H9 (cell line): ENCODE measurements at regions not wholly inside any gene's neighbourhood (a gene's known extent, or its start where the extent isn't known, plus 50 kb on each side); places are given as distances from the start of the nearest gene placed in this dataset.

Experiments
- DNase-seq: peaks from one replicate; pipeline ENCODE4 v3.0.0-alpha.2; 2017
- H2AFZ ChIP-seq: one replicate; pipeline ENCODE4 v1.6.1; 2013; ENCODE audit warnings: mild to moderate bottlenecking, low read length, control low read depth, moderate library complexity
- H2AK5ac ChIP-seq: 2 replicates; pipeline ENCODE4 v1.6.1; 2013; ENCODE audit warnings: low read length, control low read depth, mixed read lengths; ENCODE audit not compliant: insufficient read length
- H2BK120ac ChIP-seq: one replicate; pipeline ENCODE4 v1.6.1; 2013; ENCODE audit warnings: low read depth, mild to moderate bottlenecking, low read length, control low read depth, inconsistent platforms; ENCODE audit not compliant: poor library complexity, severe bottlenecking
- H2BK12ac ChIP-seq: 2 replicates; pipeline ENCODE4 v1.6.1; 2013; ENCODE audit warnings: low read length, control low read depth, mixed read lengths, low read depth; ENCODE audit not compliant: insufficient read length
- H2BK15ac ChIP-seq: 2 replicates; pipeline ENCODE4 v1.6.1; 2013; ENCODE audit warnings: low read depth, low read length, control low read depth
- H2BK20ac ChIP-seq: one replicate; pipeline ENCODE4 v1.6.1; 2013; ENCODE audit warnings: low read depth, mild to moderate bottlenecking, low read length, control low read depth, inconsistent platforms; ENCODE audit not compliant: poor library complexity, severe bottlenecking
- H2BK5ac ChIP-seq: 2 replicates; pipeline ENCODE4 v1.6.1; 2013; ENCODE audit warnings: low read length, control low read depth, mixed read lengths; ENCODE audit not compliant: insufficient read length
- H3K14ac ChIP-seq: 2 replicates; pipeline ENCODE4 v1.6.1; 2013; ENCODE audit warnings: low read length, control low read depth; ENCODE audit not compliant: insufficient read depth
- H3K18ac ChIP-seq: 2 replicates; pipeline ENCODE4 v1.6.1; 2013; ENCODE audit warnings: low read depth, mild to moderate bottlenecking, mixed read lengths, low read length, control low read depth; ENCODE audit not compliant: insufficient read length
- H3K23ac ChIP-seq: 2 replicates; pipeline ENCODE4 v1.6.1; 2013; ENCODE audit warnings: low read length, control low read depth, mixed read lengths, low read depth; ENCODE audit not compliant: insufficient read length
- H3K23me2 ChIP-seq: 2 replicates; pipeline ENCODE4 v1.6.1; 2013; ENCODE audit warnings: low read depth, mild to moderate bottlenecking, mixed read lengths, low read length, control low read depth; ENCODE audit not compliant: insufficient read length, poor library complexity, severe bottlenecking
- H3K27ac ChIP-seq: 2 replicates; pipeline ENCODE4 v1.5.1; 2013; ENCODE audit warnings: low read length, control low read depth, mixed read lengths, low read depth; ENCODE audit not compliant: insufficient read length
- H3K27me3 ChIP-seq: 2 replicates; pipeline ENCODE4 v1.6.1; 2013; ENCODE audit warnings: low read length, control low read depth, inconsistent platforms; ENCODE audit not compliant: insufficient read depth
- H3K4ac ChIP-seq: 2 replicates; pipeline ENCODE4 v1.6.1; 2013; ENCODE audit warnings: low read depth, mild to moderate bottlenecking, control low read depth, inconsistent platforms, low read length, moderate library complexity
- H3K4me1 ChIP-seq: 2 replicates; pipeline ENCODE4 v1.6.1; 2013; ENCODE audit warnings: low read length, control low read depth, inconsistent platforms; ENCODE audit not compliant: insufficient read depth
- H3K4me2 ChIP-seq: 2 replicates; pipeline ENCODE4 v1.6.1; 2013; ENCODE audit warnings: low read length, control low read depth, mixed read lengths; ENCODE audit not compliant: insufficient read length, insufficient read depth
- H3K56ac ChIP-seq: 2 replicates; pipeline ENCODE4 v1.6.1; 2013; ENCODE audit warnings: low read depth, mild to moderate bottlenecking, mixed read lengths, low read length, control low read depth; ENCODE audit not compliant: insufficient read length
- H3K79me1 ChIP-seq: 2 replicates; pipeline ENCODE4 v1.6.1; 2013; ENCODE audit warnings: low read depth, mild to moderate bottlenecking, moderate library complexity, low read length, control low read depth, inconsistent platforms; ENCODE audit not compliant: insufficient read depth, poor library complexity, severe bottlenecking
- H3K79me2 ChIP-seq: 2 replicates; pipeline ENCODE4 v1.6.1; 2013; ENCODE audit warnings: low read length, control low read depth, inconsistent platforms; ENCODE audit not compliant: insufficient read depth
- H3K9ac ChIP-seq: 2 replicates; pipeline ENCODE4 v1.6.1; 2013; ENCODE audit warnings: low read length, control low read depth, mixed read lengths; ENCODE audit not compliant: insufficient read length; ENCODE audit errors: extremely low read depth
- H3K9me3 ChIP-seq: one replicate; pipeline ENCODE4 v1.6.1; 2013; ENCODE audit warnings: low read depth, low read length, inconsistent platforms; ENCODE audit not compliant: control insufficient read depth
- H3T11ph ChIP-seq: one replicate; pipeline ENCODE4 v1.6.1; 2013; ENCODE audit warnings: mild to moderate bottlenecking, low read length, control low read depth, inconsistent platforms
- H4K20me1 ChIP-seq: one replicate; pipeline ENCODE4 v1.6.1; 2013; ENCODE audit not compliant: control insufficient read depth, insufficient read length, insufficient read depth
- H4K5ac ChIP-seq: 2 replicates; pipeline ENCODE4 v1.6.1; 2013; ENCODE audit warnings: low read depth, mild to moderate bottlenecking, mixed read lengths, low read length, control low read depth; ENCODE audit not compliant: insufficient read length
- H4K8ac ChIP-seq: replicated peaks from 2 replicates; pipeline ENCODE4 v1.6.1; 2013; ENCODE audit warnings: low read length, control low read depth, mixed read lengths, low read depth; ENCODE audit not compliant: insufficient read length
- H4K91ac ChIP-seq: 2 replicates; pipeline ENCODE4 v1.6.1; 2013; ENCODE audit warnings: low read depth, mild to moderate bottlenecking, moderate library complexity, mixed read lengths, low read length, control low read depth; ENCODE audit not compliant: insufficient read length
- H3K27ac Mint-ChIP-seq, 3 experiments: 2 replicates in 2 of 3; 3 replicates in 1 of 3; pipeline ENCODE4 v1.8.0; 2020 to 2021; ENCODE audit warnings: mixed read lengths in 3 of 3, mild to moderate bottlenecking in 1 of 3, moderate library complexity in 1 of 3
- H3K27me3 Mint-ChIP-seq: 2 replicates; pipeline ENCODE4 v1.8.0; 2021; ENCODE audit warnings: low read depth, mild to moderate bottlenecking, moderate library complexity, mixed read lengths
- H3K36me3 Mint-ChIP-seq, 3 experiments: 2 replicates in 2 of 3; 3 replicates in 1 of 3; pipeline ENCODE4 v1.8.0; 2020 to 2021; ENCODE audit warnings: low read depth in 3 of 3, mixed read lengths in 3 of 3; ENCODE audit not compliant: insufficient read depth in 1 of 3
- H3K4me1 Mint-ChIP-seq, 2 experiments: 2 replicates each; pipeline ENCODE4 v1.8.0; 2020; ENCODE audit warnings: mixed read lengths in 2 of 2
- H3K4me3 Mint-ChIP-seq, 2 experiments: 2 replicates in 1 of 2; 3 replicates in 1 of 2; pipeline ENCODE4 v1.8.0; 2020 to 2021; ENCODE audit warnings: mild to moderate bottlenecking in 2 of 2, mixed read lengths in 2 of 2, moderate library complexity in 1 of 2
- H3K9me3 Mint-ChIP-seq, 2 experiments: 2 replicates in 1 of 2; 3 replicates in 1 of 2; pipeline ENCODE4 v1.8.0; 2020; ENCODE audit warnings: mild to moderate bottlenecking in 2 of 2, mixed read lengths in 2 of 2, moderate library complexity in 1 of 2
- CTCF ChIP-seq: fragments of 200-600 bp; sonication (generic); conservative IDR thresholded peaks from 3 replicates; pipeline ENCODE4 v1.8.0; 2021; ENCODE audit warnings: antibody characterized with exemption, mild to moderate bottlenecking
- WGBS: extraction: QIAGEN DNeasy Blood & Tissue Kit; methylation state at CpG from one replicate; pipeline ENCODE4 v1.1.7; 2013; ENCODE audit warnings: missing lambda C conversion rate, low lambda C conversion rate, mixed read lengths; ENCODE audit not compliant: insufficient read length; ENCODE audit errors: extremely low coverage; 5-methylcytosine and 5-hydroxymethylcytosine counted together

GRCh38 chr5:164203581-164204225, 698.3 kb downstream of the MAT2B start:
- no peak for TF ChIP-seq CTCF
- H3K9me3 ChIP-seq, result no peaks in the 10 kb centered on the region
- H2BK120ac ChIP-seq, result no peak overlapping the region
- Mint-ChIP-seq H3K27me3 (no peaks in the 10 kb centered on the region), H3K36me3 (no peaks in the 10 kb centered on the region), H3K4me3 (no peak overlapping the region), H3K27ac (no peak overlapping the region; a peak in 1 of 7 replicates), H3K4me1 (peaks cover 7 to 18% of the 10 kb centered on the region in 2 experiments), H3K9me3 (no peaks in the 10 kb centered on the region)
- no peak overlapping the region for H4K91ac ChIP-seq
- no peak for DNase-seq
- no CpG with 5 or more reads among the region's 4 CpGs for WGBS
- H4K5ac ChIP-seq, result no peak overlapping the region
- H3K4ac ChIP-seq, result no peak overlapping the region
- no peak overlapping the region for H3K56ac ChIP-seq
- H3T11ph ChIP-seq, result no peak overlapping the region
- H4K20me1 ChIP-seq, result no peaks in the 10 kb centered on the region
- H3K9ac ChIP-seq, result no peak overlapping the region
- H3K23ac ChIP-seq, result no peak overlapping the region
- H3K18ac ChIP-seq, result no peak overlapping the region
- no peaks in the 10 kb centered on the region for H3K4me1 ChIP-seq
- H2BK5ac ChIP-seq, result no peak overlapping the region
- H2BK12ac ChIP-seq, result no peak overlapping the region
- no peak overlapping the region for H3K27ac ChIP-seq
- no peaks in the 10 kb centered on the region for H3K79me2 ChIP-seq
- H4K8ac ChIP-seq, result no peak overlapping the region
- no peak overlapping the region for H2BK15ac ChIP-seq
- H2BK20ac ChIP-seq, result no peak overlapping the region
- H3K4me2 ChIP-seq, result no peak overlapping the region
- no peak overlapping the region for H2AFZ ChIP-seq
- H3K27me3 ChIP-seq, result no peaks in the 10 kb centered on the region
- no peak overlapping the region for H3K14ac ChIP-seq
- no peaks in the 10 kb centered on the region for H3K79me1 ChIP-seq
- H3K23me2 ChIP-seq, result no peaks in the 10 kb centered on the region
- H2AK5ac ChIP-seq, result no peak overlapping the region
